NCI-H2081 (cell line): ENCODE measurements at regions not wholly inside any gene's neighbourhood (a gene's known extent, or its start where the extent isn't known, plus 50 kb on each side); places are given as distances from the start of the nearest gene placed in this dataset.

Source experiments
- DNase-seq, 2 experiments: peaks; one replicate each; lab custom pipeline; 2025; lab: John Stamatoyannopoulos, UW

GRCh38 chr6:1029141-1029540 lies 282.8 kb upstream of the FOXQ1 start:
- DNase-seq: no peak

DNA sequence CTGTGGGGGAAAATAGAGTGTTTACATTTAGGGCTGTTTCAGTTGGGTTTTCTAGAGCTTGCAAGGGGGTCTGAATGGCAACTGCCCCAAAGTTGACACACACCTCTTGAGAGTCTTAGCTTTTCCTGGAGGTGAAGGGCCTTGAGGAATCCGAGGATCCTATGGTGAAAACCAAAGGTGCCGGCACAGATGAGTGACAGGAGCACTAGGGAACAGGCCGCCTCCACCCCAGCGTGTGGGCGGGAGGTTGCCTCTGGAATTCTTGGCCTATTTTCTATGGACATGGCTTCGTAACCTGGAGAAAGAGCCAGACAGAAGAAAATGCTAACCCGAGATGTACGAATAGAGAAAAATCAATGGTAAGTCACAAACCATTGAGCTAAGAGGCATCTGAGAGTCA lies 283.2 kb upstream of the FOXQ1 start:
- DNase-seq: no peak

GRCh38 chr6:1027795-1028569 lies 283.9 kb upstream of the FOXQ1 start:
- DNase-seq: no peak

- no peak for DNase-seq
Observed at GRCh38 chr6:1027109-1027794, 284.6 kb upstream of the FOXQ1 start.

- no peak for DNase-seq
Observed at GRCh38 chr6:1025821-1026220, 286.1 kb upstream of the FOXQ1 start.

GRCh38 chr6:1024587-1024986 lies 287.3 kb upstream of the FOXQ1 start:
- no peak for DNase-seq

GRCh38 chr6:1024161-1024560 lies 287.7 kb upstream of the FOXQ1 start:
- DNase-seq: no peak

- no peak for DNase-seq
Observed at GRCh38 chr6:1023229-1023628, 288.7 kb upstream of the FOXQ1 start.

- no peak for DNase-seq
Observed at GRCh38 chr6:1022719-1023118, 289.2 kb upstream of the FOXQ1 start.

DNA sequence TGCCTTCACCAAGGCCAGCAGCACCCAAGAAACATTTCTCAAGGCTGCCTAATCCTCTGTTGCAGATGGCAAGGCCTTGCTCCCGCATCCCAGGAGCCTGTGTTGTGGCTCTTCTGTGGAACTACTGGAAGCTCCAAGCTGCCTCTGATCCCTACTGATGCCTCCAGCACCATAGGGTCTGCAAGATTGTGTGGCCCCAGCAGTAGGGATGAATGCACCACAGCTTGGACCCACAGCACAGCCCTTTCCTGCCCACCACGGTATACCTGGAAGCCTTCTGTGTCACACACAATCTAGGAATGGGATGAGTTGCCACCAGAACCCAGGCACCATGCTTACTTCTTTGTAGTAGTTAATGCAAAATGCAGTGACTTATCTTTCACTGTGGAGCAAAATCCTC lies 291.1 kb upstream of the FOXQ1 start:
- no peak for DNase-seq

GRCh38 chr6:1020133-1020532 lies 291.8 kb upstream of the FOXQ1 start:
- no peak for DNase-seq

DNA sequence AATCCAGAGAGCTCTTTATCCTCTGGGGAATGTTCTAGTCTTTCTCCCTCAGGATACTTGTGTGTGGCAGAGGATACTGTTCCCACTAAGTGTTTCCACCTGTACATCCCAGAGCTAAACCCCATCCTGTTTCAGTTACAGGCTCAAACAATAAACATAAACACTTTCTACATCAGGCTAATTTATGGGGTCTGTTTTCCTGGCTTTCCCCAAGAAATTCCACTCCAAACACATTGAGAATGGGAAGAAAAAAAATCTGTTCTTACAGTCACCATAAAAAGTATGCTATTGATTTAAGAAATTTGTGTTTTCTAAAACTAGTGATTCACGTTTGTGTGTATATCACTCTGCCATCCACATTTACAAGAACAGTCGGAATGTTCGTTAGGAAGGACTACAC lies 293.9 kb upstream of the FOXQ1 start:
- DNase-seq: no peak

DNA sequence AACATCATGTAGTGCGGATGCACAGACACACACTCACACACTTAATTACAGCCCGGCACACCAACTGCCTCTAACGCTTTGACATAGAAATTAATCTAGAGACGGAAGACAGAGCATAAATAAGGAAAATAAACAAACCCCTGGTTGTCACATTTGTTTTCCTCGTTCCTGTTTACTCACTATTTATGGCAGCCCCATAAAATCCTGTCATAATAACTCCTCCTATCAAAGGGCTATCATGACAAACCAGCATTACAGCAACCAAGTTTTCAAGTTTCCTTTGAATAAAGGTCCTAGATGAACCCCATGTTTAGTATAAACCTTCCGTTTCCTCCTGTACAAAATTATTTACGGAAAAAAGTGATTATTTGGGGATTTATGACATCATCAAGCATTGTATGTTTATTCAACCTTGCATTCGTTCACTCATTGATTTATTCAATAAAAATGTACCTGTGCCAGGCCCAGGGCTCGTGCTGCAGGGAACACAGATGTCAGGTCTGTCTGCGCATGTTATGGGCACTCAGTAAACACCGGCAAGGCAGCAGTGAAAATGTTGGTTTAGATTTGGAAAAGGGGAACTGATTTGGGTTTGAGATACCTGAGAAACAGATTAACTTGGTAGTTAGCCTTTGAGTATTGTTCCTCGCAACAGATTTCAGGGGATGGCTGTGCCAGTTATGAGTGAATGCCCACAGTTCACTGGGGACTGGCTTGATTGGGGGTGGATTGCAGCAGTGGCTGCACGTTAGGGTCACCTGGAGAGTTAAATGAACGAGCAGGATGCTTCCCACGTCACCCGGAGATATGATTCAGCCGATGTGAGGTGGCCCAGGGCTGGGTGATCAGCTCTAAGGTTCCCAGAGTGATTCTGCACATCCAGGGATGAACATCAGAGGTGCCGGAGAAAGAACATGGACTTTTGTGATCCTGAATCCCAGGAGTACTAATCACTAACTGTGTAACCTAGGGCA lies 295.3 kb upstream of the FOXQ1 start:
- no peak for DNase-seq

DNA sequence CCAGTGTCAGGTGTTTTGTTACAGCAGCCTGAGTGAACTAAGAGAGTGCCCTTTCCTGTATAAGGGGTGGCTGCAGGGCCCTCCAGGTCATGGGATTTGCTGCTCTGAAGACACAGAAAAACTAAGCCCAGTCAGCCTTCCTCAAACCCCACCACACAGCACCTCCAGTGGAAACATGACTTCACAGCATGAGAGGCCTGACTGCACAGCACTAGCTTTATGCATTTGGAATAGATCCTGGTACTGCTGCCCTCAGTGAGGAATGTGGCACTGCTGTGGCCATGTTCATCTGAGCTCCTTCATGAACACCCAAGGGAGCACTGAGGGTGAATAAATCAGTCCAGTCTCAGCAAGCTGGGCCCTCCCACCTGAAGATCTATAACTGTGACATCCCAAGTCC lies 296.1 kb upstream of the FOXQ1 start:
- DNase-seq: no peak

- no peak for DNase-seq
Observed at GRCh38 chr6:1014431-1014807, 297.5 kb upstream of the FOXQ1 start.

GRCh38 chr6:1013656-1014430 lies 298.1 kb upstream of the FOXQ1 start:
- no peak for DNase-seq

- no peak for DNase-seq
Observed at GRCh38 chr6:1009103-1009502, 302.8 kb upstream of the FOXQ1 start.

DNA sequence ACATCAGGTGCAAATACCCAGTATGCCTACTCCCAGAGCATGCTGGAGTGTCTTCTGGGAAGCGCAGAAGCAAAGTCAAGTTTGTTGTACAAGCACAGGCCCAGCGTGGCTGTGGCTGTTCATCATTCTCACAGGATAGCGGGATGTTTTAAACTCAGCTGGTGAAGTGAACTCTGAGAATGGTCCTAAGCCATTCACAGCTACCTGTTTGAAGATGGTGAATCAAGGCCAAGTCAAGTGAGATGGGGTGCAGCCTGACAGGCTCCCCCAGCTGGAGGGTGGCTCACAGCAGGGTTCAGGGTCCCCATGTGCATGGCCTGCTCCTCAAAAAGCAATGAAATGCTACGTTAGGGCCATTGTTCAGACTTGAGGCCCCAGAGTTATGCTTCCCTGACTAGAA lies 304.7 kb upstream of the FOXQ1 start:
- DNase-seq: no peak

DNA sequence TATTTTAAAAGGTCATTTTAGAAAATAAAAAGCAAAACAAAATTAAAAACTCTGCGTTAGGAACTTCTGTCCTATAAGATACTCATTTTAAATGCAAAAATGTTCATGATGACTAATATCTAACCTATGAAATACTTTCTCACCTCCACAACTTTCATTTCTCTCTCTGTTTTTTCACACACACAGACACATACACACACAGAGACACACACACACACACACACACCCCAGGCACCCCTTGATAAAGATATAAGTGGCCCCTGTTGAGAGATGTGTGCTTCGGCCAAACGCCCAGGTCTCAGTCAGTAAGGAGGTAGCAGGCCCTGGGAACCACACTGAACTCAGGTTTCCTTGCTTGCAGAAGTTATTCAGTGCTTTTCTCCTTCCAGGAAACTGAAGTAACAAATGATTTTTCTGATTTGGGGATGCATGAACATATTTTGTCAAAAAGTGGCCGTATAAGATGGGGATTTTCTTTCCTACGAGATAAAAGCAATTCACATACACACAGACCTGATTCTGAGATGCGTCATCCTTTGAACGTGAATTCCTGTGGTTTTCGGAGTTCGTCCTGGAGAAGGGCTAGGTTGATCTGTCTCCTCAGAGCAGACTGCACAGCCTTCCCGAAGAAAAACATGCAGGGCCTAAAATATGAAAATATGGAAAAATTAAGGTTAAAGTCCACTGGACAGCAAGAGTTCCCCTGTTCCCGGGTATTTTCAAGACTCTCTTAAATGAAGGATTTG lies 306.8 kb upstream of the FOXQ1 start:
- no peak for DNase-seq

- DNase-seq: no peak
Observed at GRCh38 chr6:1003394-1004160, 308.3 kb upstream of the FOXQ1 start.
